OCI-LY3 (cell line): ENCODE measurements at regions not wholly inside any gene's neighbourhood (a gene's known extent, or its start where the extent isn't known, plus 50 kb on each side); places are given as distances from the start of the nearest gene placed in this dataset.

ENCODE experiments used
- H2AFZ ChIP-seq: fragments of 200-600, 300-600 bp; shearing (Covaris generic); 2 replicates; pipeline ENCODE4 v1.6.0; 2014; ENCODE audit warnings: antibody characterized with exemption, low read depth, low read length
- H3K27ac ChIP-seq: fragments of 200-600, 300-600 bp; sonication (generic); 2 replicates; pipeline ENCODE4 v1.5.1; 2014; ENCODE audit warnings: mild to moderate bottlenecking, low read length, moderate library complexity, mixed read lengths
- H3K27me3 ChIP-seq: fragments of 200-600, 300-600 bp; sonication (generic); 2 replicates; pipeline ENCODE4 v1.6.1; 2014; ENCODE audit warnings: low read depth, low read length, mixed read lengths
- H3K36me3 ChIP-seq: fragments of 200-600, 300-600 bp; sonication (generic); replicated peaks from 2 replicates; pipeline ENCODE3; 2014; ENCODE audit warnings: low read depth, low read length, mixed read lengths
- H3K4me1 ChIP-seq: fragments of 300-600, 200-600 bp; sonication (generic); 2 replicates; pipeline ENCODE4 v1.6.1; 2014; ENCODE audit warnings: low read length, mixed read lengths
- H3K4me2 ChIP-seq: fragments of 200-600, 300-600 bp; sonication (generic); 2 replicates; pipeline ENCODE4 v1.6.1; 2014; ENCODE audit warnings: low read length, mixed read lengths
- H3K4me3 ChIP-seq: fragments of 300-600, 200-600 bp; sonication (generic); 2 replicates; pipeline ENCODE4 v1.5.1; 2014; ENCODE audit warnings: antibody characterized with exemption, mild to moderate bottlenecking, low read length, moderate library complexity
- H3K79me2 ChIP-seq: fragments of 300-600, 200-600 bp; shearing (Covaris generic); 2 replicates; pipeline ENCODE4 v1.6.1; 2014; ENCODE audit warnings: mild to moderate bottlenecking, low read length, mixed read lengths
- H3K9ac ChIP-seq: fragments of 300-600, 200-600 bp; shearing (Covaris generic); 2 replicates; pipeline ENCODE4 v1.6.0; 2014; ENCODE audit warnings: mild to moderate bottlenecking, low read length, moderate library complexity
- H3K9me3 ChIP-seq: fragments of 200-600, 300-600 bp; shearing (Covaris generic); 2 replicates; pipeline ENCODE4 v1.6.1; 2014; ENCODE audit warnings: low read length, mixed read lengths; ENCODE audit not compliant: insufficient read depth
- H4K20me1 ChIP-seq: fragments of 200-600, 300-600 bp; sonication (generic); 2 replicates; pipeline ENCODE4 v1.6.1; 2016; ENCODE audit warnings: low read length, mixed read lengths; ENCODE audit not compliant: insufficient read depth
- CTCF ChIP-seq: fragments of 200-600, 300-600 bp; sonication (generic); IDR thresholded peaks from 2 replicates; pipeline ENCODE4 v1.5.1; 2014; ENCODE audit warnings: antibody characterized with exemption, low read length, low read depth
- EZH2phosphoT487 ChIP-seq: fragments of 200-600 bp; shearing (Covaris generic); IDR thresholded peaks from 2 replicates; pipeline ENCODE4 v1.6.1; 2018; ENCODE audit warnings: antibody characterized with exemption, mixed run types, low read depth

GRCh38 chr5:167513381-167513780, 778.1 kb upstream of the WWC1 start:
- H3K4me1 ChIP-seq: no peaks in the 10 kb centered on the region
- no peak overlapping the region for H3K9ac ChIP-seq
- H3K79me2 ChIP-seq: no peaks in the 10 kb centered on the region
- H3K27ac ChIP-seq: no peak overlapping the region
- no peak overlapping the region for H2AFZ ChIP-seq
- H3K27me3 ChIP-seq: no peaks in the 10 kb centered on the region
- no peak for TF ChIP-seq CTCF
- no peak for TF ChIP-seq EZH2phosphoT487
- no peaks in the 10 kb centered on the region; the same call in 1 of the 2 replicates for H4K20me1 ChIP-seq
- H3K9me3 ChIP-seq: no peaks in the 10 kb centered on the region
- no peaks in the 10 kb centered on the region for H3K36me3 ChIP-seq
- no peak overlapping the region for H3K4me2 ChIP-seq
- H3K4me3 ChIP-seq: no peak overlapping the region

GRCh38 chr5:167514461-167514860, 777.0 kb upstream of the WWC1 start:
- TF ChIP-seq CTCF (no peak), EZH2phosphoT487 (no peak)
- H3K79me2 ChIP-seq: no peaks in the 10 kb centered on the region

GRCh38 chr5:167525004-167525403, 766.4 kb upstream of the WWC1 start:
- Histone ChIP-seq H3K4me2 (no peak overlapping the region), H2AFZ (no peak overlapping the region), H3K27me3 (no peaks in the 10 kb centered on the region), H3K36me3 (no peaks in the 10 kb centered on the region), H3K4me1 (no peaks in the 10 kb centered on the region), H3K79me2 (no peaks in the 10 kb centered on the region), H3K4me3 (no peak overlapping the region), H4K20me1 (no peaks in the 10 kb centered on the region), H3K9me3 (no peaks in the 10 kb centered on the region), H3K9ac (no peak overlapping the region), H3K27ac (no peak overlapping the region)
- no peak for TF ChIP-seq EZH2phosphoT487
- no peak for TF ChIP-seq CTCF

More at GRCh38 chr5:167514461-167514860, 777.0 kb upstream of the WWC1 start:
- Histone ChIP-seq H3K4me2 (no peak overlapping the region), H3K9me3 (no peaks in the 10 kb centered on the region), H3K4me3 (no peak overlapping the region), H3K9ac (no peak overlapping the region), H3K4me1 (no peaks in the 10 kb centered on the region), H4K20me1 (no peaks in the 10 kb centered on the region; the same call in 1 of the 2 replicates), H3K27ac (no peak overlapping the region), H2AFZ (no peak overlapping the region), H3K27me3 (no peaks in the 10 kb centered on the region), H3K36me3 (no peaks in the 10 kb centered on the region)

GRCh38 chr5:167528651-167529050, 762.8 kb upstream of the WWC1 start:
- Histone ChIP-seq H3K79me2 (no peaks in the 10 kb centered on the region), H3K36me3 (no peaks in the 10 kb centered on the region), H3K4me1 (no peaks in the 10 kb centered on the region), H4K20me1 (no peaks in the 10 kb centered on the region), H3K4me2 (no peak overlapping the region), H3K9ac (no peak overlapping the region), H3K9me3 (no peaks in the 10 kb centered on the region), H3K4me3 (no peak overlapping the region), H2AFZ (no peak overlapping the region), H3K27ac (no peak overlapping the region), H3K27me3 (no peaks in the 10 kb centered on the region)
- TF ChIP-seq EZH2phosphoT487 (no peak), CTCF (no peak)
